BJ (cell line): ENCODE measurements at regions not wholly inside any gene's neighbourhood (a gene's known extent, or its start where the extent isn't known, plus 50 kb on each side); places are given as distances from the start of the nearest gene placed in this dataset.

Source experiments
- CTCF ChIA-PET: fragments of 350-600 bp; formaldehyde crosslinking; extraction: SDS; loops from one replicate; lab custom pipeline; 2021; ENCODE audit warnings: antibody characterized with exemption, inconsistent platforms; lab: Yijun Ruan, JAX
- POLR2A ChIA-PET: fragments of 300-600 bp; sonication (Branson Sonifier 250); formaldehyde crosslinking; extraction: SDS; loops from one replicate; lab custom pipeline; 2021; ENCODE audit warnings: antibody characterized with exemption; lab: Charles Lee
- DNase-seq: peaks from one replicate; pipeline ENCODE4 v3.0.0-alpha.2; 2011; ENCODE audit warnings: low read depth
- H3K27me3 ChIP-seq: 2 replicates; pipeline ENCODE4 v1.6.0; 2011; ENCODE audit warnings: low read length; ENCODE audit not compliant: control insufficient read depth, insufficient read depth
- H3K36me3 ChIP-seq: 2 replicates; pipeline ENCODE4 v1.5.1; 2011; ENCODE audit warnings: low read length; ENCODE audit not compliant: control insufficient read depth, insufficient read depth
- H3K4me3 ChIP-seq: 2 replicates; pipeline ENCODE4 v1.5.1; 2011; ENCODE audit warnings: low read depth, mild to moderate bottlenecking, control low read depth, low read length
- CTCF ChIP-seq: IDR thresholded peaks from 2 replicates; pipeline ENCODE4 v1.5.1; 2011; ENCODE audit warnings: low read depth, mild to moderate bottlenecking, control low read depth, inconsistent platforms, low read length, moderate library complexity; ENCODE audit not compliant: insufficient read depth

GRCh38 chr5:112647428-112647827, 90.3 kb upstream of the APC start:
- POLR2A ChIA-PET = no interaction called here
- H3K27me3 ChIP-seq = no peaks in the 10 kb centered on the region
- no peak for DNase-seq
- no peak for TF ChIP-seq CTCF
- H3K4me3 ChIP-seq = no peak overlapping the region
- CTCF ChIA-PET = interaction anchor here (1.0 kb wide), 1 partner anchor 13 kb away, joined by 3 read pairs; no protein-coding TSS in a partner anchor
- no peaks in the 10 kb centered on the region for H3K36me3 ChIP-seq

GRCh38 chr5:112648264-112648663, 89.4 kb upstream of the APC start:
- Histone ChIP-seq H3K27me3 (no peaks in the 10 kb centered on the region), H3K36me3 (no peaks in the 10 kb centered on the region), H3K4me3 (no peak overlapping the region)
- POLR2A ChIA-PET = no interaction called here
- no peak for DNase-seq
- CTCF ChIA-PET = no interaction called here
- TF ChIP-seq CTCF = no peak

GRCh38 chr5:112649882-112650281, 87.8 kb upstream of the APC start:
- Histone ChIP-seq H3K27me3 (no peaks in the 10 kb centered on the region), H3K4me3 (no peak overlapping the region), H3K36me3 (no peaks in the 10 kb centered on the region)
- DNase-seq = no peak
- POLR2A ChIA-PET = no interaction called here
- no peak for TF ChIP-seq CTCF
- CTCF ChIA-PET = interaction anchor here (0.9 to 1.6 kb wide), 3 partner anchors 9 to 99 kb away, joined by 3 to 4 read pairs (median 3); no protein-coding TSS in a partner anchor

GRCh38 chr5:112653638-112654205, 84.0 kb upstream of the APC start:
- H3K4me3 ChIP-seq = no peak overlapping the region
- peak; percentile 37 for DNase-seq
- ChIA-PET CTCF (no interaction called here), POLR2A (no interaction called here)
- TF ChIP-seq CTCF = no peak
- H3K36me3 ChIP-seq = no peaks in the 10 kb centered on the region
- 0 out of 2 replicates have a peak, but pooled peaks cover 1% of the 10 kb centered on the region for H3K27me3 ChIP-seq

- no peaks in the 10 kb centered on the region for H3K36me3 ChIP-seq
- ChIA-PET POLR2A (no interaction called here), CTCF (no interaction called here)
- no peak for DNase-seq
- no peak overlapping the region for H3K4me3 ChIP-seq
- TF ChIP-seq CTCF = no peak
- H3K27me3 ChIP-seq = 0 out of 2 replicates have a peak, but pooled peaks cover 1% of the 10 kb centered on the region
These were observed 82.2 kb upstream of the APC start for GRCh38 chr5:112655513-112655912.
